K562 (cell line): ENCODE measurements at regions not wholly inside any gene's neighbourhood (a gene's known extent, or its start where the extent isn't known, plus 50 kb on each side); places are given as distances from the start of the nearest gene placed in this dataset.

Experiments used
- ATAC-seq: fragments of 200-7000 bp; cut with Tn5 transposase; 3 replicates; pipeline ENCODE4 v1.9.1; 2020; ENCODE audit warnings: moderate library complexity
- BruUV-seq: library from RNA; stranded (reverse); fragments of 400-500 nt; replicated peaks from 2 replicates; lab custom pipeline; 2021; lab: Mats Ljungman, UMichigan
- CTCF ChIA-PET: fragments of 300-600 bp; formaldehyde crosslinking; extraction: SDS; loops from one replicate; lab custom pipeline; 2021; ENCODE audit warnings: low intra/inter-chr PET ratio; lab: Yijun Ruan, JAX
- POLR2A ChIA-PET: fragments of 300-600, 350-650 bp; sonication (Branson Sonifier 250); formaldehyde crosslinking; extraction: SDS; loops from one replicate; lab custom pipeline; 2021; ENCODE audit warnings: antibody characterized with exemption, inconsistent platforms; lab: Yijun Ruan, JAX
- DNase-seq, 4 experiments: peaks; one replicate each; pipeline versions ENCODE4 v3.0.0 to v3.0.0-alpha.2; 2011 to 2018; ENCODE audit warnings: low spot score in 3 of 4, mixed read lengths in 3 of 4; ENCODE audit errors: extremely low read depth in 1 of 4
- FAIRE-seq: peaks from 2 replicates; lab custom pipeline; 2011; peaks lifted over from hg19 to GRCh38; lab: Jason Lieb, UNC
- H2AFZ ChIP-seq: 2 replicates; pipeline ENCODE4 v1.6.0; 2011; ENCODE audit warnings: low read depth, low read length, control low read depth, inconsistent platforms
- H3K27ac ChIP-seq: fragments of 200-600 bp; 3 replicates; pipeline ENCODE4 v1.8.0; 2011; ENCODE audit warnings: low read depth, mild to moderate bottlenecking, control low read depth, inconsistent platforms, low read length, moderate library complexity, mixed read lengths; ENCODE audit errors: extremely low read depth
- H3K27me3 ChIP-seq, 2 experiments: fragments of 300-600 bp in 1 of 2; 2 replicates in 1 of 2; 3 replicates in 1 of 2; pipeline versions ENCODE4 v1.6.0 to v1.8.0; 2011; ENCODE audit warnings: inconsistent platforms in 2 of 2, low read length in 2 of 2, mild to moderate bottlenecking in 1 of 2, mixed read lengths in 1 of 2, moderate library complexity in 1 of 2; ENCODE audit not compliant: control insufficient read depth in 2 of 2, insufficient read depth in 2 of 2
- H3K36me3 ChIP-seq: fragments of 300-600 bp; 3 replicates; pipeline ENCODE4 v1.8.0; 2011; ENCODE audit warnings: mild to moderate bottlenecking, low read length, inconsistent platforms; ENCODE audit not compliant: control insufficient read depth, insufficient read depth
- H3K4me1 ChIP-seq, 2 experiments: fragments of 200-600 bp in 1 of 2; replicated peaks in 1 of 2; 2 replicates in 1 of 2; 3 replicates in 1 of 2; pipeline versions ENCODE4 v1.5.1 to v1.8.0; 2011; ENCODE audit warnings: inconsistent platforms in 2 of 2, low read length in 2 of 2, mild to moderate bottlenecking in 1 of 2, mixed read lengths in 1 of 2, moderate library complexity in 1 of 2; ENCODE audit not compliant: control insufficient read depth in 2 of 2, insufficient read depth in 2 of 2
- H3K4me2 ChIP-seq: 2 replicates; pipeline ENCODE4 v1.6.1; 2011; ENCODE audit warnings: low read length, control low read depth, inconsistent platforms, mixed read lengths; ENCODE audit not compliant: insufficient read depth
- H3K4me3 ChIP-seq: fragments of 200-600 bp; sonication (generic), shearing (Covaris generic); 2 replicates; pipeline ENCODE4 v1.5.1; 2016; ENCODE audit warnings: control low read depth, inconsistent platforms
- H3K79me2 ChIP-seq: fragments of 200-600 bp; 3 replicates; pipeline ENCODE4 v1.8.0; 2011; ENCODE audit warnings: low read length, inconsistent platforms; ENCODE audit not compliant: control insufficient read depth, insufficient read depth
- H3K9ac ChIP-seq, 2 experiments: 2 replicates each; pipeline versions ENCODE4 v1.6.0 to v1.6.1; 2011; ENCODE audit warnings: low read depth in 2 of 2, low read length in 2 of 2, control low read depth in 1 of 2, inconsistent platforms in 1 of 2, mild to moderate bottlenecking in 1 of 2, mixed read lengths in 1 of 2; ENCODE audit not compliant: insufficient read depth in 1 of 2
- H3K9me1 ChIP-seq: one replicate; pipeline ENCODE4 v1.6.0; 2011; ENCODE audit warnings: inconsistent platforms, mild to moderate bottlenecking, low read length, moderate library complexity; ENCODE audit not compliant: control insufficient read depth, insufficient read depth
- H3K9me3 ChIP-seq: replicated peaks from 2 replicates; pipeline ENCODE4 v1.5.1; 2011; ENCODE audit warnings: low read depth, low read length, inconsistent platforms; ENCODE audit not compliant: control insufficient read depth, insufficient read depth
- H4K20me1 ChIP-seq: replicated peaks from 2 replicates; pipeline ENCODE4 v1.6.1; 2011; ENCODE audit warnings: low read length, inconsistent platforms, mixed read lengths; ENCODE audit not compliant: control insufficient read depth, insufficient read depth
- HBP1 ChIP-seq: fragments of 450-650 bp; formaldehyde crosslinking; IDR thresholded peaks from 2 replicates; pipeline ENCODE4 v1.4.0; 2022; ENCODE audit warnings: missing genetic modification characterization
- POLR2G ChIP-seq: fragments of 200-400 bp; formaldehyde crosslinking; IDR thresholded peaks from 2 replicates; pipeline ENCODE4 v1.6.1; 2017; ENCODE audit warnings: low read depth, mild to moderate bottlenecking, antibody characterized with exemption, low read length, moderate library complexity
- RHOXF2B ChIP-seq: fragments of 250-450 bp; sonication (Bioruptor Pico); conservative IDR thresholded peaks from 2 replicates; pipeline ENCODE4 v1.5.1; 2021
- TAF9B ChIP-seq: fragments of 450-650 bp; IDR thresholded peaks from 2 replicates; pipeline ENCODE4 v1.6.1; 2018; ENCODE audit warnings: mild to moderate bottlenecking; ENCODE audit not compliant: partially characterized antibody
- UBTF ChIP-seq, 2 experiments: IDR thresholded peaks; 2 replicates each; pipeline ENCODE4 v1.6.1; 2012; ENCODE audit warnings: improper control_type of control experiment in 2 of 2, low read depth in 2 of 2, low read length in 2 of 2, borderline replicate concordance in 1 of 2
- YBX1 ChIP-seq: fragments of 450-650 bp; IDR thresholded peaks from 2 replicates; pipeline ENCODE4 v1.7.1; 2016; ENCODE audit warnings: mild to moderate bottlenecking
- ZBTB43 ChIP-seq: sonication (generic); formaldehyde crosslinking; IDR thresholded peaks from 2 replicates; pipeline ENCODE4 v1.8.0; 2023; ENCODE audit warnings: mild to moderate bottlenecking, missing genetic modification reagents
- ZNF431 ChIP-seq: sonication (generic); formaldehyde crosslinking; IDR thresholded peaks from 2 replicates; pipeline ENCODE4 v1.8.0; 2022; ENCODE audit warnings: mild to moderate bottlenecking, missing genetic modification reagents
- ZNF785 ChIP-seq: fragments of 250-450 bp; sonication (Bioruptor Pico); IDR thresholded peaks from 2 replicates; pipeline ENCODE4 v1.4.0; 2020; ENCODE audit warnings: mild to moderate bottlenecking
- WGBS: fragments of 100-300 bp; shearing (Covaris generic); methylation state at CpG from one replicate; pipeline ENCODE4 v1.1.6; 2016; ENCODE audit warnings: low coverage, mixed read lengths; ENCODE audit not compliant: insufficient coverage; ENCODE audit errors: missing lambda C conversion rate; 5-methylcytosine and 5-hydroxymethylcytosine counted together
- in situ Hi-C: fragments of 300-500 bp; cut with MboI; formaldehyde crosslinking; loops from 4 replicates; pipeline ENCODE4 v1.15.0; 2018; ENCODE audit warnings: inconsistent platforms, mixed read lengths
- intact Hi-C: fragments of 100-400 bp; cut with micrococcal nuclease; formaldehyde crosslinking; loops from 2 replicates; pipeline ENCODE4 v1.14.2; 2022

GRCh38 chr2:16195681-16196070, 255.3 kb downstream of the MYCN start:
- Histone ChIP-seq H3K4me2 (no peak overlapping the region), H3K9me3 (no peaks in the 10 kb centered on the region), H3K9ac (no peak overlapping the region), H2AFZ (no peak overlapping the region), H3K27ac (no peak overlapping the region), H3K4me1 (no peaks in the 10 kb centered on the region), H3K27me3 (peaks cover 0 to 5% of the 10 kb centered on the region in 2 experiments; a peak in 1 of 5 replicates), H3K9me1 (no peaks in the 10 kb centered on the region), H3K4me3 (no peak overlapping the region), H3K36me3 (no peaks in the 10 kb centered on the region), H3K79me2 (no peaks in the 10 kb centered on the region), H4K20me1 (no peaks in the 10 kb centered on the region)
- CTCF ChIA-PET, result no interaction called here
- ATAC-seq, result no peak
- no TSS peak for BruUV-seq
- DNase-seq, result no peak
- intact Hi-C loops, result no loop called here
- in situ Hi-C loops, result no loop called here
- TF ChIP-seq YBX1, result no peak
- TF ChIP-seq POLR2G, result no peak
- TF ChIP-seq ZBTB43 (CRISPR knock-in tag), result no peak
- WGBS, result 1% methylated on average over 6 of the region's 6 CpGs
- no peak for FAIRE-seq
- POLR2A ChIA-PET, result no interaction called here

- in situ Hi-C loops, result no loop called here
- POLR2A ChIA-PET, result no interaction called here
- Histone ChIP-seq H3K9me1 (no peaks in the 10 kb centered on the region), H3K27me3 (peaks cover 0 to 5% of the 10 kb centered on the region in 2 experiments; a peak in 1 of 5 replicates), H3K9ac (no peak overlapping the region), H3K79me2 (no peaks in the 10 kb centered on the region), H3K36me3 (no peaks in the 10 kb centered on the region), H3K4me1 (no peaks in the 10 kb centered on the region), H4K20me1 (no peaks in the 10 kb centered on the region), H3K4me2 (no peak overlapping the region), H3K9me3 (no peaks in the 10 kb centered on the region), H3K27ac (no peak overlapping the region), H3K4me3 (no peak overlapping the region), H2AFZ (no peak overlapping the region)
- ATAC-seq, result no peak
- no TSS peak for BruUV-seq
- FAIRE-seq, result no peak
- TF ChIP-seq RHOXF2B (CRISPR knock-in tag) (no peak), HBP1 (no peak), TAF9B (no peak), ZNF785 (no peak), ZNF431 (CRISPR knock-in tag) (no peak), UBTF (IDR thresholded peaks at IDR 0.05; ENCODE audit: borderline replicate concordance in 1 of 2, low read depth in 2 of 2, low read length in 2 of 2) (no peak)
- 1% methylated on average over 6 of the region's 6 CpGs for WGBS
- CTCF ChIA-PET, result no interaction called here
- DNase-seq, result no peak
- intact Hi-C loops, result no loop called here
Measured at GRCh38 chr2:16194931-16195680, 254.8 kb downstream of the MYCN start.
